Testis (tissue), 2 donors: ENCODE measurements at regions not wholly inside any gene's neighbourhood (a gene's known extent, or its start where the extent isn't known, plus 50 kb on each side); places are given as distances from the start of the nearest gene placed in this dataset.

ENCODE experiments used
- CTCF ChIP-seq, 3 experiments: fragments of 450-650 bp in 2 of 3; fragments of 200-600 bp in 1 of 3; sonication (generic) in 1 of 3; IDR thresholded peaks; one replicate each; pipeline ENCODE4 v1.5.1; 2016 to 2019; ENCODE audit warnings: antibody characterized with exemption in 3 of 3, mild to moderate bottlenecking in 2 of 3, moderate library complexity in 1 of 3
- POLR2A ChIP-seq: fragments of 450-650 bp; IDR thresholded peaks from one replicate; pipeline ENCODE4 v1.6.1; 2017; ENCODE audit warnings: antibody characterized with exemption, mild to moderate bottlenecking, moderate library complexity

GRCh38 chr17:79414793-79415211 lies 196.0 kb downstream of the RBFOX3 start:
- TF ChIP-seq CTCF (IDR thresholded peaks at IDR 0.05) (no peak), POLR2A (no peak)
